Uterus (tissue), 3 donors: ENCODE measurements at regions not wholly inside any gene's neighbourhood (a gene's known extent, or its start where the extent isn't known, plus 50 kb on each side); places are given as distances from the start of the nearest gene placed in this dataset.
A peak's percentile ranks its signal among the peaks of the same experiment; 100 is the strongest.

ENCODE experiments used
- DNase-seq, 2 donors: peaks; one replicate each; pipeline ENCODE4 v3.0.0-alpha.2; 2019 to 2020
- H3K27ac ChIP-seq, 2 donors: fragments of 200-600 bp; sonication (generic); 1 replicate in 1 of 2; 2 replicates in 1 of 2; pipeline ENCODE4 v1.5.1; 2016 to 2018
- H3K27me3 ChIP-seq, 2 donors: fragments of 200-600 bp; sonication (generic); one replicate each; pipeline ENCODE4 v1.5.1; 2018 to 2019; ENCODE audit warnings: control low read depth in 1 of 2
- H3K36me3 ChIP-seq, 2 donors: fragments of 200-600 bp; sonication (generic); one replicate each; pipeline ENCODE4 v1.5.1; 2019; ENCODE audit warnings: control low read depth in 1 of 2
- H3K4me1 ChIP-seq, 2 donors: fragments of 200-600 bp; sonication (generic); one replicate each; pipeline ENCODE4 v1.5.1; 2018 to 2019; ENCODE audit warnings: control low read depth in 1 of 2
- H3K4me3 ChIP-seq, 2 donors: fragments of 200-600 bp; sonication (generic); 1 replicate in 1 of 2; 2 replicates in 1 of 2; pipeline ENCODE4 v1.5.1; 2018 to 2019; ENCODE audit warnings: mild to moderate bottlenecking in 1 of 2
- H3K9me3 ChIP-seq, 2 donors: fragments of 200-600 bp; sonication (generic); one replicate each; pipeline ENCODE4 v1.5.1; 2019; ENCODE audit warnings: control low read depth in 1 of 2
- CTCF ChIP-seq, 4 experiments: fragments of 200-600 bp in 2 of 4; fragments of 450-650 bp in 2 of 4; sonication (generic) in 2 of 4; IDR thresholded peaks; one replicate each; pipeline ENCODE4 v1.5.1; 2016 to 2019; ENCODE audit warnings: antibody characterized with exemption in 4 of 4, mild to moderate bottlenecking in 2 of 4, moderate library complexity in 1 of 4
- POLR2A ChIP-seq, 2 donors: fragments of 450-650 bp; IDR thresholded peaks; one replicate each; pipeline ENCODE4 v1.6.1; 2016; ENCODE audit warnings: antibody characterized with exemption in 2 of 2, mild to moderate bottlenecking in 1 of 2, moderate library complexity in 1 of 2
- intact Hi-C: fragments of 100-400 bp; cut with DNase I; formaldehyde crosslinking; loops from one replicate; pipeline ENCODE4 v1.15.1; 2023; ENCODE audit warnings: low total_unique reads
- donor health status: DM: yes; HTN: yes; CAD: no.

- intact Hi-C loops: no loop called here
Measured at GRCh38 chr13:40274103-40274502, 392.3 kb downstream of the FOXO1 start.

GRCh38 chr13:40275155-40275554 is 391.3 kb downstream of the FOXO1 start:
- no peak overlapping the region for H3K4me3 ChIP-seq
- TF ChIP-seq CTCF (IDR thresholded peaks at IDR 0.05) (no peak), POLR2A (IDR thresholded peaks at IDR 0.05) (no peak)
- peaks cover 0 to 16% of the 10 kb centered on the region in 2 donors for H3K4me1 ChIP-seq
- H3K9me3 ChIP-seq: no peaks in the 10 kb centered on the region
- H3K27ac ChIP-seq: peak overlapping the region in 1 of 2 donors; percentile 8
- DNase-seq: no peak
- H3K36me3 ChIP-seq: no peaks in the 10 kb centered on the region
- intact Hi-C loops: no loop called here
- H3K27me3 ChIP-seq: no peaks in the 10 kb centered on the region

More at GRCh38 chr13:40274103-40274502, 392.3 kb downstream of the FOXO1 start:
- no peak for TF ChIP-seq CTCF (IDR thresholded peaks at IDR 0.05)
- TF ChIP-seq POLR2A (IDR thresholded peaks at IDR 0.05): no peak
- Histone ChIP-seq H3K36me3 (no peaks in the 10 kb centered on the region), H3K27ac (no peak overlapping the region), H3K27me3 (no peaks in the 10 kb centered on the region), H3K4me3 (no peak overlapping the region), H3K4me1 (peaks cover 0 to 16% of the 10 kb centered on the region in 2 donors), H3K9me3 (no peaks in the 10 kb centered on the region)
- no peak for DNase-seq

- no peak overlapping the region for H3K4me3 ChIP-seq
- no peaks in the 10 kb centered on the region for H3K36me3 ChIP-seq
- no peaks in the 10 kb centered on the region for H3K9me3 ChIP-seq
- no peak for DNase-seq
- H3K4me1 ChIP-seq: peaks cover 0 to 16% of the 10 kb centered on the region in 2 donors
- intact Hi-C loops: no loop called here
- TF ChIP-seq CTCF (IDR thresholded peaks at IDR 0.05): no peak
- no peak for TF ChIP-seq POLR2A (IDR thresholded peaks at IDR 0.05)
- H3K27ac ChIP-seq: peak overlapping the region in 1 of 2 donors; percentile 8
- H3K27me3 ChIP-seq: no peaks in the 10 kb centered on the region
Measured at GRCh38 chr13:40275636-40276035, 390.8 kb downstream of the FOXO1 start.

- intact Hi-C loops: no loop called here
- H3K27ac ChIP-seq: no peak overlapping the region
- TF ChIP-seq CTCF (IDR thresholded peaks at IDR 0.05): no peak
- no peak for TF ChIP-seq POLR2A (IDR thresholded peaks at IDR 0.05)
- no peaks in the 10 kb centered on the region for H3K9me3 ChIP-seq
- no peaks in the 10 kb centered on the region for H3K27me3 ChIP-seq
- no peak for DNase-seq
- no peak overlapping the region for H3K4me3 ChIP-seq
- no peaks in the 10 kb centered on the region for H3K4me1 ChIP-seq
- no peaks in the 10 kb centered on the region for H3K36me3 ChIP-seq
Measured at GRCh38 chr13:40283666-40284065, 382.8 kb downstream of the FOXO1 start.

GRCh38 chr13:40285634-40286033 is 380.8 kb downstream of the FOXO1 start:
- no peak overlapping the region for H3K4me3 ChIP-seq
- no peak overlapping the region for H3K27ac ChIP-seq
- no peaks in the 10 kb centered on the region for H3K36me3 ChIP-seq
- H3K27me3 ChIP-seq: no peaks in the 10 kb centered on the region
- intact Hi-C loops: no loop called here
- no peaks in the 10 kb centered on the region for H3K4me1 ChIP-seq
- H3K9me3 ChIP-seq: no peaks in the 10 kb centered on the region
- no peak for DNase-seq
- TF ChIP-seq POLR2A (IDR thresholded peaks at IDR 0.05) (no peak), CTCF (IDR thresholded peaks at IDR 0.05) (no peak)
